GM06990 (cell line): ENCODE measurements at regions not wholly inside any gene's neighbourhood (a gene's known extent, or its start where the extent isn't known, plus 50 kb on each side); places are given as distances from the start of the nearest gene placed in this dataset.

Experiments used
- DNase-seq: peaks from one replicate; pipeline ENCODE4 v3.0.0-alpha.2; 2011; ENCODE audit not compliant: insufficient read length; ENCODE audit errors: extremely low read depth
- H3K27me3 ChIP-seq: replicated peaks from 2 replicates; pipeline ENCODE4 v1.6.0; 2011; ENCODE audit warnings: low read length; ENCODE audit not compliant: control insufficient read depth, insufficient read depth
- H3K36me3 ChIP-seq: 2 replicates; pipeline ENCODE4 v1.5.1; 2011; ENCODE audit warnings: low read length; ENCODE audit not compliant: control insufficient read depth, insufficient read depth
- H3K4me3 ChIP-seq: replicated peaks from 2 replicates; pipeline ENCODE4 v1.5.1; 2011; ENCODE audit warnings: low read depth, mild to moderate bottlenecking, control low read depth, low read length
- CTCF ChIP-seq: IDR thresholded peaks from 2 replicates; pipeline ENCODE4 v1.5.1; 2011; ENCODE audit warnings: low read length, control low read depth, mild to moderate bottlenecking, inconsistent platforms; ENCODE audit not compliant: insufficient read depth, poor library complexity, severe bottlenecking

DNA sequence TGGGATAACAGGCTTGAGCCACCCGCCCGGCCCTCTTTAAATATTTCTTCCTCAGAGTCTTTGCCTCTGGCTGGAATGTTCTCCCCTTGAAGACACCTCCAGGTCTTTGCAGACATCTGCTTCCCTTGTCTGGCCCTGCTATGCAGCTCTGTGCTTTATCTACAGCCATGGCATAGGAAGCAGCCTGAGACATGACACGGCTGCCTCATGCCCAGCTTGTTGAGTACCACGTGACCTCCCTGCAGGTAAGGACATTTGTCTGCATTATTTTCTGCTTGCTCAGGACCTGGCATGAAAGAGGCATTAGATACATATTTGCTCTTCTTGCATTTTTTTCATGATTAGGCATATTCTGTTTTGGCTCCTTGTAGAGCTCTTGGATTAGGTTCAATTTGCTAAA is 113.8 kb upstream of the KLF6 start:
- no peak for TF ChIP-seq CTCF
- Histone ChIP-seq H3K4me3 (no peak overlapping the region), H3K27me3 (no peaks in the 10 kb centered on the region), H3K36me3 (no peaks in the 10 kb centered on the region)
- no peak for DNase-seq

- Histone ChIP-seq H3K36me3 (no peaks in the 10 kb centered on the region), H3K4me3 (no peak overlapping the region), H3K27me3 (no peaks in the 10 kb centered on the region)
- no peak for DNase-seq
- TF ChIP-seq CTCF = no peak
Observed at GRCh38 chr10:3897156-3897555, 112.1 kb upstream of the KLF6 start.

GRCh38 chr10:3896161-3896560 is 111.2 kb upstream of the KLF6 start:
- DNase-seq = no peak
- no peaks in the 10 kb centered on the region for H3K27me3 ChIP-seq

DNA sequence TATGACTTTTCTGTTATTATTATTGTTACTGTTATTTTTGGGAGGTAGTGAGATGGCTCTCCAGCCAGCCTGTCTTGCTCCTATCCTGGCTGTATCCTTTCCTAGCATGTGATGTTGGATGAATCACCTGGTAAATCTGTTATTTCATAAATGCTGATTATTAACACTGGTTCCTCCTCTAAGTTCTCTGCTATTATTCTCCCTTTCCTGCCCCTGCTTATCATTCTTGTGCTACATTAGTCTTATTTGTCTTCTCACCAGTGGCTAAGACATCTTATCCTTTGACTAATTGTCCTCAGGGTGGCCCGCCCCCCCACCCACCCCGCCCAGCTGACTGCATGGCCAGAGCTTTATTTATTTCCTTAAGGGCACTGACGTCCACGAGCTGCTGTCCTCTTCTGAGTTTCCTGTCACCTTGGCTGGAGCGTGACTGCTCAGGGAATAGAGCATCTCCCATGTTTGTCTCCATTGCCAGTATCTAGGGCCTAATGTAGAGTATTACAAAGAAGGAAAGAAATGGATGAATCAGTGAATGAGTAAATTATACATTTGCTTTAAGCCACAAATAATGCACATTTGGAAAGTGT is 110.1 kb upstream of the KLF6 start:
- Histone ChIP-seq H3K4me3 (no peak overlapping the region), H3K36me3 (no peaks in the 10 kb centered on the region), H3K27me3 (no peaks in the 10 kb centered on the region)
- no peak for DNase-seq
- no peak for TF ChIP-seq CTCF

More at GRCh38 chr10:3896161-3896560, 111.2 kb upstream of the KLF6 start:
- Histone ChIP-seq H3K4me3 (no peak overlapping the region), H3K36me3 (no peaks in the 10 kb centered on the region)
- TF ChIP-seq CTCF = no peak

GRCh38 chr10:3893901-3894563 is 109.0 kb upstream of the KLF6 start:
- no peak for DNase-seq
- Histone ChIP-seq H3K27me3 (no peaks in the 10 kb centered on the region), H3K36me3 (no peaks in the 10 kb centered on the region), H3K4me3 (no peak overlapping the region)
- no peak for TF ChIP-seq CTCF
